Stimulated activated naive CD8-positive, alpha-beta T cell treated with anti-CD3 and anti-CD28 coated beads, Interleukin-15, Interleukin-2, amounts not matched to agents 100 U/mL and 50 U/mL, for 24 hours (primary cell): ENCODE measurements at regions not wholly inside any gene's neighbourhood (a gene's known extent, or its start where the extent isn't known, plus 50 kb on each side); places are given as distances from the start of the nearest gene placed in this dataset.
"Not testable (repeated sequence)": the region's sequence is repeated elsewhere in the genome, so short reads cannot be mapped to it uniquely, and the experiment has no call there.

Experiments used
- ATAC-seq: fragments of 150-1000 bp; cut with Tn5 transposase; one replicate; pipeline ENCODE4 v1.10.0; 2021
- DNase-seq: peaks from one replicate; pipeline ENCODE4 v3.0.0; 2021

GRCh38 chr20:19874040-19874727, 116.1 kb downstream of the RIN2 start:
- no peak for DNase-seq
- ATAC-seq: no peak

GRCh38 chr20:19875376-19876221, 117.5 kb downstream of the RIN2 start:
- ATAC-seq: no peak
- DNase-seq: no peak

GRCh38 chr20:19876828-19877460, 118.9 kb downstream of the RIN2 start:
- no peak for ATAC-seq

GRCh38 chr20:19879874-19880255, 121.8 kb downstream of the RIN2 start:
- not testable (repeated sequence) for DNase-seq, ATAC-seq

More at GRCh38 chr20:19876828-19877460, 118.9 kb downstream of the RIN2 start:
- DNase-seq: no peak

- DNase-seq (no peak), ATAC-seq (no peak)
These were observed 122.4 kb downstream of the RIN2 start for GRCh38 chr20:19880256-19881079.

- DNase-seq: no peak
- ATAC-seq: no peak
These were observed 123.2 kb downstream of the RIN2 start for GRCh38 chr20:19881080-19881840.

- DNase-seq: no peak
- ATAC-seq: no peak
These were observed 123.9 kb downstream of the RIN2 start for GRCh38 chr20:19881990-19882389.

GRCh38 chr20:19882446-19882845, 124.4 kb downstream of the RIN2 start:
- ATAC-seq: no peak
- DNase-seq: no peak

- DNase-seq (no peak), ATAC-seq (no peak)
These were observed 125.4 kb downstream of the RIN2 start for GRCh38 chr20:19883501-19883900.

- DNase-seq (no peak), ATAC-seq (no peak)
These were observed 127.5 kb downstream of the RIN2 start for GRCh38 chr20:19885594-19885938.

- no peak for ATAC-seq
- DNase-seq: no peak
These were observed 128.0 kb downstream of the RIN2 start for GRCh38 chr20:19885939-19886660.

GRCh38 chr20:19886661-19887288, 128.7 kb downstream of the RIN2 start:
- no peak for DNase-seq
- ATAC-seq: no peak

GRCh38 chr20:19887556-19888268, 129.4 kb upstream of the NAA20 start:
- ATAC-seq: no peak
- no peak for DNase-seq

GRCh38 chr20:19888269-19888671, 128.9 kb upstream of the NAA20 start:
- ATAC-seq (no peak), DNase-seq (no peak)

GRCh38 chr20:19889011-19889953, 127.9 kb upstream of the NAA20 start:
- ATAC-seq (no peak), DNase-seq (no peak)

- ATAC-seq (no peak), DNase-seq (no peak)
These were observed 126.6 kb upstream of the NAA20 start for GRCh38 chr20:19890445-19891051.

GRCh38 chr20:19893356-19893755, 123.8 kb upstream of the NAA20 start:
- no peak for ATAC-seq

GRCh38 chr20:19895761-19896160, 121.4 kb upstream of the NAA20 start:
- DNase-seq: no peak
- no peak for ATAC-seq

More at GRCh38 chr20:19893356-19893755, 123.8 kb upstream of the NAA20 start:
- DNase-seq: no peak
